HG02571 (cell line): ENCODE measurements at regions not wholly inside any gene's neighbourhood (a gene's known extent, or its start where the extent isn't known, plus 50 kb on each side); places are given as distances from the start of the nearest gene placed in this dataset.

ENCODE experiments used
- ATAC-seq: cut with Tn5 transposase; IDR thresholded peaks from one replicate; pipeline ENCODE4 v1.9.1; 2021; ENCODE audit warnings: mild to moderate bottlenecking, moderate library complexity; ENCODE audit not compliant: unreplicated experiment

GRCh38 chr10:107280293-107280692, 115.8 kb upstream of the SORCS1 start:
- no peak for ATAC-seq

GRCh38 chr10:107277591-107277990, 113.1 kb upstream of the SORCS1 start:
- ATAC-seq, result no peak

- ATAC-seq, result no peak
Measured at GRCh38 chr10:107275806-107276205, 111.3 kb upstream of the SORCS1 start.

- ATAC-seq, result no peak
Measured at GRCh38 chr10:107269626-107270025, 105.1 kb upstream of the SORCS1 start.

- no peak for ATAC-seq
Measured at GRCh38 chr10:107264742-107265141, 100.2 kb upstream of the SORCS1 start.

DNA sequence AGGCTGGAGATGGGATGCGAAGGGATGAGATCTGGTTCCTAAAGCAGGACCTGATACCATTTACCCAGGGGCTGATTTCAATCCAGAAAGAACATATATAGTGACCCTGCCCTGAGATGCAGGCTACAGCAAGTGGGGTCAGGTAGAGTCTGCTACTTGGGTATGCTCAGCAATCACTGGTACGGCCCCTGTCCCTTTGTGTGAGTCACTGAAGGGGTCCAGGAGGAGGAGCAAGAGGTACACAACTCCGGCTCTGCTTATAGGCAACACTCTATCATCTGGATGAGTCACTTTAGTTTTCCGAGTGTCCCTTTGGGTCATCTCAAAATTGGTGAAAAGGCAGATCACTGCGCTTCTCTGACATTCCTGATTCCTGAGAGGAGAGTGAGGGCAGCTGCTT, 79.6 kb upstream of the SORCS1 start:
- no peak for ATAC-seq

- ATAC-seq, result no peak
Measured at GRCh38 chr10:107238275-107238674, 73.8 kb upstream of the SORCS1 start.

- ATAC-seq, result no peak
Measured at GRCh38 chr10:107232013-107232412, 67.5 kb upstream of the SORCS1 start.

DNA sequence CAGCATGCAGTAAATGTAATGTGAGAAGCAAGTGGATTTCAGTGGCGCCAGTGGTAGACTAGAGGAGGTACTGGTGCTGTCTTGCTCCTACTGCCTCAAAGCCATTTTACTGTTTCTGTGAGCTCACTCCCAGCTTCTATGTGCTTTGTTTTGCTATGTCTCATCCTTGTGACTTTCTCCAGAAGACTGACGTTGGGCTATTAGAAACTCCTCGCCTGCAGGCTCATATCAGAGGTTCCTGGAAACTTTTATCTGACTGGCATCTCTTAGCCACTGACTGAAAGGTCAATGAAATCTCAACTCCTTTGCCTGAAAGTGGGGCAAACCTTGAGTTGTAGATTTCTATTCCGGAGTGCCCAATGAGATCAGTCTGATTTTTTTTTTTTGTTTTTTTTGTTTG, 66.4 kb upstream of the SORCS1 start:
- ATAC-seq, result no peak

- no peak for ATAC-seq
Measured at GRCh38 chr10:107215681-107216080, 51.2 kb upstream of the SORCS1 start.
